ENCODE measurements at regions not wholly inside any gene's neighbourhood (a gene's known extent, or its start where the extent isn't known, plus 50 kb on each side); places are given as distances from the start of the nearest gene placed in this dataset.
"Not testable (repeated sequence)": the region's sequence is repeated elsewhere in the genome, so short reads cannot be mapped to it uniquely, and the experiment has no call there.

DNA sequence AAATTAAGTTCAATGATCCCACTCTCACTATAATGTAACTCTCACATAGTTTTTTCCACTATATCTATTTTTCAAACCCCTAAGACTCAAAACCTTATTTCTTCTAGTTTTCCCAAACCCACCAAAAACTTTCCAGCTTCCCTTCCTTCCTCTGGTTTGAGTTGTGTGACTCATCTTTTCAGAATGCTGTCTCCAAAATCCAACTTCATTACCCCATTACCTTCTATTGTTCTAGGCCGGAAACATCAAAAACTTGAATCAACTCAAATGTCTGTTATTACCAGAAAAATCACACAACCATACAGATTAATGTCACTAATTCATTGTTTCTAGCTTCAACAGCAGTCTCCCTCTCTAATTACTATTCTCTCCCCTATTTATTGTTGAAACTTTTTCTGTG lies 1090.3 kb downstream of the HACE1 start:
- Mint-ChIP-seq H3K27ac (no peak overlapping the region), H3K9me3 (peaks cover 3% of the 10 kb centered on the region), H3K4me1 (no peaks in the 10 kb centered on the region), H3K36me3 (no peaks in the 10 kb centered on the region), H3K4me3 (no peak overlapping the region)
- ATAC-seq: no peak
- DNase-seq (ENCODE audit: low spot score in 2 of 2): no peak

DNA sequence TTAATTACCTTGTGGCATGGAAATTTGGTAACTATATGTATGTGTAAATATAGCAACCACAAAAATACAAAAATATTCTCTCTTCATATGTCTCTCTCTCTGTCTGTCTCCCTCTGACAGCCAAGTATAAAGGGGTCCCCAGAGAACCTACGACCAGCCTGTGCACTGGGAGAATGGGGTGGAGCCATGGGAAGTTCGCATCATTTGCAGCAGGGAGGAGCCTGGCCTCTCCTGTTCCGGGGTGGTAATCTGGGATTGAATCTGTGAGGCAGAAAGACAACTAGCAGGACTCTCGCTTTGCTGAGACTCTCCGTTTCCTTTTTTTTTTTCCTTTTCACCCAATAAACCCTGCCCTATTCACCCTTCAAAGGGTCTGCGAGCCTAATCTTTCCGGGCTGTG lies 1109.1 kb downstream of the HACE1 start:
- Mint-ChIP-seq H3K9me3 (peaks cover 2% of the 10 kb centered on the region), H3K27ac (no peak overlapping the region), H3K4me1 (no peaks in the 10 kb centered on the region), H3K36me3 (no peaks in the 10 kb centered on the region), H3K4me3 (no peak overlapping the region)
- ATAC-seq (no peak), DNase-seq (ENCODE audit: low spot score in 2 of 2) (no peak)

- H3K27ac Mint-ChIP-seq: no peak overlapping the region
- H3K4me3 Mint-ChIP-seq: no peak overlapping the region
- H3K9me3 Mint-ChIP-seq: peaks cover 21% of the 10 kb centered on the region
- H3K4me1 Mint-ChIP-seq: no peaks in the 10 kb centered on the region
- ATAC-seq (no peak), DNase-seq (ENCODE audit: low spot score in 2 of 2) (no peak)
- no peaks in the 10 kb centered on the region for H3K36me3 Mint-ChIP-seq
These were observed 1125.7 kb downstream of the HACE1 start for GRCh38 chr6:103734016-103734415.

DNA sequence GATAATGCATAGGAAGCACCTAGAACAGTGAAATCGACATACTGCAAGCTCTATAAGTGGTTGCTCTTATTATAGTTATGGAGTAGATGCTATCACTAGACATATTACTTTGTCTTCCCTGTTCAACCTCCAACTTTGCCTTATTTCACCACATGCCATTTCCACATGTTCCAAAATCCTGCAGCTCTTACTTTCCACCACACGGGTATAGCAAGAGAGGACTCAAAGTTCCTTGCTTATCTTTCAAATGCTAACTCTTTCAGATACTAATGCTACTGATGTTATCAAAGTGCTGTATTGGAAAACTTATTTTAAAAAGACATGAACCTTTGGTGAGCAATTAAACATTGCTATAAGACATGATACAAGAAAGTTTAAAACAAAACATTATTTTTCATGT lies 1130.1 kb downstream of the HACE1 start:
- H3K27ac Mint-ChIP-seq: no peak overlapping the region
- peaks cover 5% of the 10 kb centered on the region for H3K9me3 Mint-ChIP-seq
- no peak for ATAC-seq
- DNase-seq (ENCODE audit: low spot score in 2 of 2): no peak
- no peak overlapping the region for H3K4me3 Mint-ChIP-seq
- H3K36me3 Mint-ChIP-seq: no peaks in the 10 kb centered on the region
- no peaks in the 10 kb centered on the region for H3K4me1 Mint-ChIP-seq

- Mint-ChIP-seq H3K4me3 (no peak overlapping the region), H3K27ac (no peak overlapping the region), H3K9me3 (peaks cover 6% of the 10 kb centered on the region), H3K36me3 (no peaks in the 10 kb centered on the region), H3K4me1 (no peaks in the 10 kb centered on the region)
- ATAC-seq (no peak), DNase-seq (ENCODE audit: low spot score in 2 of 2) (no peak)
These were observed 1136.0 kb downstream of the HACE1 start for GRCh38 chr6:103723438-103724322.

DNA sequence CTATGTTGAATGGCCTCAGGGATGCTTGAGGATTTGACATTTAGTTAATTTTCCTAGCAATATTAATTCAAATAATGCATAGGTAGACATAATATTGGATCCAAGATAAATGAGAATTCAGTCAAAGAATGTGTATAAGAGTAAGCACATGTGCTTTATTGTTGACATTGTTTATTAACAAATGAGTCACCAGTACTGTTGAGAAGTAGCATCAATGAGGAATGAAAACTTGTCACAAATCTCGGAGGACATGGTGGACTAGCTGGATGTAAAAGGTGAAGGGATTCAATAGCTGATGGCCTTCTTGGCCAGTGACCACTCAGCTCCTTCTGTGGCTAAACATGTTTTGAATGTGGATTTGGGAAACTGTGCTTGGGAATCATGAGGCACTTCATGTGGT lies 1137.0 kb downstream of the HACE1 start:
- Mint-ChIP-seq H3K9me3 (peaks cover 6% of the 10 kb centered on the region), H3K36me3 (no peaks in the 10 kb centered on the region), H3K4me3 (no peak overlapping the region), H3K27ac (no peak overlapping the region), H3K4me1 (no peaks in the 10 kb centered on the region)
- no peak for DNase-seq (ENCODE audit: low spot score in 2 of 2)
- no peak for ATAC-seq

GRCh38 chr6:103721923-103722322 lies 1137.8 kb downstream of the HACE1 start:
- no peaks in the 10 kb centered on the region for H3K4me1 Mint-ChIP-seq
- DNase-seq (ENCODE audit: low spot score in 2 of 2) (no peak), ATAC-seq (no peak)
- peaks cover 6% of the 10 kb centered on the region for H3K9me3 Mint-ChIP-seq
- no peak overlapping the region for H3K4me3 Mint-ChIP-seq
- H3K27ac Mint-ChIP-seq: no peak overlapping the region
- no peaks in the 10 kb centered on the region for H3K36me3 Mint-ChIP-seq

- Mint-ChIP-seq H3K36me3 (no peaks in the 10 kb centered on the region), H3K27ac (no peak overlapping the region), H3K4me1 (no peaks in the 10 kb centered on the region), H3K9me3 (peaks cover 6% of the 10 kb centered on the region), H3K4me3 (no peak overlapping the region)
- ATAC-seq: no peak
- no peak for DNase-seq (ENCODE audit: low spot score in 2 of 2)
These were observed 1139.3 kb downstream of the HACE1 start for GRCh38 chr6:103720393-103720792.

DNA sequence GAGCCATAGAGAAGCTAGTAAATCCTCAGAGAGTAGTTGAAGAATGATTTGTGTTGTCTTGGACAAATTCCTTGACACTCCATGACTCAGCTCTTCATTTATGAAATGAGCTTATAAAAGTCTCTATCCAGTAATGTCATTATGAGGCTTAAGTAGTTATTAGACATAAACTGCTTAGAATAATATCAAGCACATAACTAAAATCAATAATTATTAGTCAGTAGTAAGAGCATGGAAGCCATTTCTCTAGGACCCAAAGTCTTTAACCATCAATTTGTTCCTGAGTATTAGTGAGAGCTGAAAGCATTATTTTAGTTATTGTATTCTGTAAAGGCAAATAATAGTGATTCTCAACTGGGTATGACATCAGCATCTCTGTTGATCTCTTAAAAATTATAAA lies 1140.2 kb downstream of the HACE1 start:
- H3K36me3 Mint-ChIP-seq: no peaks in the 10 kb centered on the region
- ATAC-seq (no peak), DNase-seq (ENCODE audit: low spot score in 2 of 2) (no peak)
- H3K4me1 Mint-ChIP-seq: no peaks in the 10 kb centered on the region
- H3K9me3 Mint-ChIP-seq: peaks cover 6% of the 10 kb centered on the region
- H3K4me3 Mint-ChIP-seq: no peak overlapping the region
- no peak overlapping the region for H3K27ac Mint-ChIP-seq

- DNase-seq (ENCODE audit: low spot score in 2 of 2): no peak
- Mint-ChIP-seq H3K4me1 (no peaks in the 10 kb centered on the region), H3K9me3 (no peaks in the 10 kb centered on the region), H3K36me3 (no peaks in the 10 kb centered on the region), H3K27ac (no peak overlapping the region), H3K4me3 (no peak overlapping the region)
- ATAC-seq: no peak
These were observed 1144.5 kb downstream of the HACE1 start for GRCh38 chr6:103715269-103715668.

GRCh38 chr6:103709236-103709635 lies 1150.5 kb downstream of the HACE1 start:
- H3K4me3 Mint-ChIP-seq; DNase-seq (ENCODE audit: low spot score in 2 of 2); H3K36me3 Mint-ChIP-seq; H3K4me1 Mint-ChIP-seq; H3K9me3 Mint-ChIP-seq; ATAC-seq; H3K27ac Mint-ChIP-seq: not testable (repeated sequence)

- no peaks in the 10 kb centered on the region for H3K36me3 Mint-ChIP-seq
- no peak overlapping the region for H3K27ac Mint-ChIP-seq
- peaks cover 3% of the 10 kb centered on the region for H3K9me3 Mint-ChIP-seq
- DNase-seq (ENCODE audit: low spot score in 2 of 2) (no peak), ATAC-seq (no peak)
- H3K4me1 Mint-ChIP-seq: no peaks in the 10 kb centered on the region
- no peak overlapping the region for H3K4me3 Mint-ChIP-seq
These were observed 1152.0 kb downstream of the HACE1 start for GRCh38 chr6:103707596-103708325.

DNA sequence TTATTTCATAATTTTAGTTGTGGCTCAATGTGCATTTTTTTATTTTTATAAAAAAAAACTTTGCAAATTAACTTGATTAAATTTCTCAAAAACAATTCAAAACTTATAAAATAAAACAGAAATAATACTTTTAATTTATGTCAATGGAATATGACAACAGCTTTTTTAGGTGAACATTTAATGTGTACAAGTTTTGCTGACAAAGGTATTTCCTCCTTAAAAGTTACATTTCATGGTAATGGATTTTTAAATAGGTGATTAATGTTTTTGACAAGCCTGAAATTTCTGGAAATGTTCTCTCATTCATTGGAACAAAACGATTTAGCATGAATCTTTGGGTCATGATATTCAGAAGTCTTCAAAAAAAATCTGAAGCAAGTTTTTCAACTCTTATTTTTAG lies 1160.0 kb downstream of the HACE1 start:
- DNase-seq (ENCODE audit: low spot score in 2 of 2): no peak
- no peak overlapping the region for H3K27ac Mint-ChIP-seq

GRCh38 chr6:103687430-103687829 lies 1172.3 kb downstream of the HACE1 start:
- Mint-ChIP-seq H3K4me3 (no peak overlapping the region), H3K4me1 (no peaks in the 10 kb centered on the region), H3K9me3 (peaks cover 4% of the 10 kb centered on the region), H3K36me3 (no peaks in the 10 kb centered on the region), H3K27ac (no peak overlapping the region)
- DNase-seq (ENCODE audit: low spot score in 2 of 2) (no peak), ATAC-seq (no peak)

More for the DNA sequence above, 1160.0 kb downstream of the HACE1 start:
- Mint-ChIP-seq H3K4me3 (no peak overlapping the region), H3K9me3 (peaks cover 3% of the 10 kb centered on the region), H3K4me1 (no peaks in the 10 kb centered on the region), H3K36me3 (no peaks in the 10 kb centered on the region)
- no peak for ATAC-seq

GRCh38 chr6:103680116-103680515 lies 1179.6 kb downstream of the HACE1 start:
- Mint-ChIP-seq H3K4me1 (peaks cover 10% of the 10 kb centered on the region), H3K9me3 (peaks cover 3% of the 10 kb centered on the region), H3K36me3 (no peaks in the 10 kb centered on the region), H3K4me3 (no peak overlapping the region), H3K27ac (no peak overlapping the region)
- ATAC-seq (no peak), DNase-seq (ENCODE audit: low spot score in 2 of 2) (no peak)

GRCh38 chr6:103677290-103677689 lies 1182.4 kb downstream of the HACE1 start:
- peaks cover 3% of the 10 kb centered on the region for H3K9me3 Mint-ChIP-seq
- H3K4me3 Mint-ChIP-seq: no peak overlapping the region
- H3K36me3 Mint-ChIP-seq: no peaks in the 10 kb centered on the region
- peak; percentile 11 for ATAC-seq
- H3K27ac Mint-ChIP-seq: no peak overlapping the region
- DNase-seq (ENCODE audit: low spot score in 2 of 2): no peak
- H3K4me1 Mint-ChIP-seq: peaks cover 10% of the 10 kb centered on the region
